ENCODE measurements at regions not wholly inside any gene's neighbourhood (a gene's known extent, or its start where the extent isn't known, plus 50 kb on each side); places are given as distances from the start of the nearest gene placed in this dataset.
A peak's percentile ranks its signal among the peaks of the same experiment; 100 is the strongest.

- peaks cover 0 to 15% (median 8%) of the 10 kb centered on the region in 7 donors for H3K9me3 Mint-ChIP-seq
- no peaks in the 10 kb centered on the region for H3K27me3 Mint-ChIP-seq
- no peak for ATAC-seq (ENCODE audit: low read depth in 2 of 2)
- no peak for DNase-seq
- H3K4me3 Mint-ChIP-seq, result no peak overlapping the region
- peak overlapping the region in 1 of 6 donors; percentile 34 for H3K27ac Mint-ChIP-seq
- peaks cover 0 to 9% of the 10 kb centered on the region in 2 donors for H3K36me3 Mint-ChIP-seq
- H3K4me1 Mint-ChIP-seq, result no peaks in the 10 kb centered on the region
Observed at GRCh38 chr3:152079980-152080379, 188.7 kb upstream of the MBNL1 start.

GRCh38 chr3:152083135-152083534, 185.6 kb upstream of the MBNL1 start:
- no peak overlapping the region for H3K4me3 Mint-ChIP-seq
- DNase-seq (no peak), ATAC-seq (ENCODE audit: low read depth in 2 of 2) (no peak)
- H3K36me3 Mint-ChIP-seq, result peaks cover 0 to 9% of the 10 kb centered on the region in 2 donors
- H3K9me3 Mint-ChIP-seq, result peaks cover 0 to 15% (median 8%) of the 10 kb centered on the region in 7 donors
- H3K4me1 Mint-ChIP-seq, result no peaks in the 10 kb centered on the region
- H3K27me3 Mint-ChIP-seq, result no peaks in the 10 kb centered on the region
- no peak overlapping the region for H3K27ac Mint-ChIP-seq

GRCh38 chr3:152084441-152085158, 184.1 kb upstream of the MBNL1 start:
- H3K9me3 Mint-ChIP-seq, result peaks cover 0 to 10% (median 3%) of the 10 kb centered on the region in 7 donors
- no peaks in the 10 kb centered on the region for H3K4me1 Mint-ChIP-seq
- no peak for ATAC-seq (ENCODE audit: low read depth in 2 of 2)
- no peak overlapping the region for H3K4me3 Mint-ChIP-seq
- no peak overlapping the region for H3K27ac Mint-ChIP-seq
- DNase-seq, result no peak
- peaks cover 0 to 9% of the 10 kb centered on the region in 2 donors for H3K36me3 Mint-ChIP-seq
- no peaks in the 10 kb centered on the region for H3K27me3 Mint-ChIP-seq

- Mint-ChIP-seq H3K9me3 (no peaks in the 10 kb centered on the region), H3K4me1 (no peaks in the 10 kb centered on the region), H3K27ac (peak overlapping the region in 1 of 6 donors; percentile 47), H3K27me3 (no peaks in the 10 kb centered on the region), H3K4me3 (no peak overlapping the region), H3K36me3 (no peaks in the 10 kb centered on the region)
- no peak for DNase-seq
- ATAC-seq (ENCODE audit: low read depth in 2 of 2), result no peak
Observed at GRCh38 chr3:152087153-152087552, 181.6 kb upstream of the MBNL1 start.

- Mint-ChIP-seq H3K4me1 (no peaks in the 10 kb centered on the region), H3K27ac (no peak overlapping the region), H3K36me3 (no peaks in the 10 kb centered on the region), H3K9me3 (peaks cover 0 to 7% (median under 1%) of the 10 kb centered on the region in 7 donors), H3K27me3 (no peaks in the 10 kb centered on the region), H3K4me3 (no peak overlapping the region)
- no peak for ATAC-seq (ENCODE audit: low read depth in 2 of 2)
- no peak for DNase-seq
Observed at GRCh38 chr3:152089528-152089927, 179.2 kb upstream of the MBNL1 start.

- no peaks in the 10 kb centered on the region for H3K36me3 Mint-ChIP-seq
- no peaks in the 10 kb centered on the region for H3K27me3 Mint-ChIP-seq
- peaks cover 0 to 12% (median 2%) of the 10 kb centered on the region in 7 donors for H3K9me3 Mint-ChIP-seq
- ATAC-seq (ENCODE audit: low read depth in 2 of 2), result no peak
- H3K4me1 Mint-ChIP-seq, result no peaks in the 10 kb centered on the region
- no peak overlapping the region for H3K4me3 Mint-ChIP-seq
- H3K27ac Mint-ChIP-seq, result peak overlapping the region in 1 of 6 donors; percentile 1
- DNase-seq, result no peak
Observed at GRCh38 chr3:152091725-152092124, 177.0 kb upstream of the MBNL1 start.

GRCh38 chr3:152093901-152094300, 174.8 kb upstream of the MBNL1 start:
- Mint-ChIP-seq H3K27ac (no peak overlapping the region), H3K4me1 (no peaks in the 10 kb centered on the region), H3K27me3 (peaks cover 0 to 4% (median 0%) of the 10 kb centered on the region in 3 donors), H3K36me3 (no peaks in the 10 kb centered on the region), H3K4me3 (no peak overlapping the region), H3K9me3 (peaks cover 0 to 12% (median 2%) of the 10 kb centered on the region in 7 donors)
- DNase-seq (no peak), ATAC-seq (ENCODE audit: low read depth in 2 of 2) (no peak)

- Mint-ChIP-seq H3K36me3 (no peaks in the 10 kb centered on the region), H3K9me3 (peaks cover 0 to 12% (median 2%) of the 10 kb centered on the region in 7 donors), H3K4me3 (no peak overlapping the region), H3K27me3 (peaks cover 0 to 4% (median 0%) of the 10 kb centered on the region in 3 donors), H3K4me1 (no peaks in the 10 kb centered on the region), H3K27ac (no peak overlapping the region)
- no peak for DNase-seq
- ATAC-seq (ENCODE audit: low read depth in 2 of 2), result no peak
Observed at GRCh38 chr3:152094406-152094805, 174.3 kb upstream of the MBNL1 start.

- no peak for ATAC-seq (ENCODE audit: low read depth in 2 of 2)
- peaks cover 0 to 4% (median 0%) of the 10 kb centered on the region in 3 donors for H3K27me3 Mint-ChIP-seq
- DNase-seq, result no peak
- H3K27ac Mint-ChIP-seq, result no peak overlapping the region
- no peaks in the 10 kb centered on the region for H3K36me3 Mint-ChIP-seq
- peaks cover 0 to 12% (median 2%) of the 10 kb centered on the region in 7 donors for H3K9me3 Mint-ChIP-seq
- no peak overlapping the region for H3K4me3 Mint-ChIP-seq
- no peaks in the 10 kb centered on the region for H3K4me1 Mint-ChIP-seq
Observed at GRCh38 chr3:152095472-152095871, 173.3 kb upstream of the MBNL1 start.

- peaks cover 0 to 12% (median 2%) of the 10 kb centered on the region in 7 donors for H3K9me3 Mint-ChIP-seq
- DNase-seq, result no peak
- no peak for ATAC-seq (ENCODE audit: low read depth in 2 of 2)
- H3K36me3 Mint-ChIP-seq, result no peaks in the 10 kb centered on the region
- H3K27ac Mint-ChIP-seq, result no peak overlapping the region
- no peak overlapping the region for H3K4me3 Mint-ChIP-seq
- H3K4me1 Mint-ChIP-seq, result no peaks in the 10 kb centered on the region
- H3K27me3 Mint-ChIP-seq, result peaks cover 0 to 4% (median 0%) of the 10 kb centered on the region in 3 donors
Observed at GRCh38 chr3:152096280-152096906, 172.3 kb upstream of the MBNL1 start.

GRCh38 chr3:152097120-152097519, 171.6 kb upstream of the MBNL1 start:
- no peak overlapping the region for H3K4me3 Mint-ChIP-seq
- ATAC-seq (ENCODE audit: low read depth in 2 of 2), result no peak
- peaks cover 0 to 4% (median 0%) of the 10 kb centered on the region in 3 donors for H3K27me3 Mint-ChIP-seq
- no peak for DNase-seq
- H3K9me3 Mint-ChIP-seq, result peaks cover 0 to 12% (median 2%) of the 10 kb centered on the region in 7 donors
- H3K36me3 Mint-ChIP-seq, result no peaks in the 10 kb centered on the region
- no peaks in the 10 kb centered on the region for H3K4me1 Mint-ChIP-seq
- no peak overlapping the region for H3K27ac Mint-ChIP-seq

- ATAC-seq (ENCODE audit: low read depth in 2 of 2) (no peak), DNase-seq (no peak)
- Mint-ChIP-seq H3K4me1 (no peaks in the 10 kb centered on the region), H3K27ac (no peak overlapping the region), H3K36me3 (no peaks in the 10 kb centered on the region), H3K4me3 (no peak overlapping the region), H3K27me3 (peaks cover 0 to 4% (median 0%) of the 10 kb centered on the region in 3 donors), H3K9me3 (peaks cover 0 to 12% (median 2%) of the 10 kb centered on the region in 7 donors)
Observed at GRCh38 chr3:152097770-152098169, 171.0 kb upstream of the MBNL1 start.

- peaks cover 6 to 9% (median 8%) of the 10 kb centered on the region in 3 donors for H3K4me1 Mint-ChIP-seq
- H3K4me3 Mint-ChIP-seq, result no peak overlapping the region
- no peak for ATAC-seq (ENCODE audit: low read depth in 2 of 2)
- no peaks in the 10 kb centered on the region for H3K9me3 Mint-ChIP-seq
- DNase-seq, result no peak
- peaks cover 0 to 4% (median 0%) of the 10 kb centered on the region in 3 donors for H3K27me3 Mint-ChIP-seq
- no peak overlapping the region for H3K27ac Mint-ChIP-seq
- H3K36me3 Mint-ChIP-seq, result no peaks in the 10 kb centered on the region
Observed at GRCh38 chr3:152100491-152101132, 168.1 kb upstream of the MBNL1 start.

- no peak for DNase-seq
- peaks cover 6 to 10% (median 8%) of the 10 kb centered on the region in 3 donors for H3K4me1 Mint-ChIP-seq
- peaks cover 0 to 4% (median 0%) of the 10 kb centered on the region in 3 donors for H3K27me3 Mint-ChIP-seq
- ATAC-seq (ENCODE audit: low read depth in 2 of 2), result no peak
- H3K9me3 Mint-ChIP-seq, result no peaks in the 10 kb centered on the region
- H3K27ac Mint-ChIP-seq, result no peak overlapping the region
- H3K36me3 Mint-ChIP-seq, result no peaks in the 10 kb centered on the region
- H3K4me3 Mint-ChIP-seq, result no peak overlapping the region
Observed at GRCh38 chr3:152102410-152102809, 166.3 kb upstream of the MBNL1 start.

Measured in naive B cell (primary cell).